ENCODE measurements at regions not wholly inside any gene's neighbourhood (a gene's known extent, or its start where the extent isn't known, plus 50 kb on each side); places are given as distances from the start of the nearest gene placed in this dataset.

- no peak for TF ChIP-seq CTCF (IDR thresholded peaks at IDR 0.05; ENCODE audit: low read depth, low read length)
- no peak for TF ChIP-seq MYC (IDR thresholded peaks at IDR 0.05; ENCODE audit: low read depth, low read length)
- TF ChIP-seq MAX (IDR thresholded peaks at IDR 0.05; ENCODE audit: low read depth, low read length) = no peak
Measured at GRCh38 chrX:40908026-40908425, 172.7 kb upstream of the MED14 start.

All from NB4 (cell line).